Motor neuron (in vitro differentiated cells): ENCODE measurements at regions not wholly inside any gene's neighbourhood (a gene's known extent, or its start where the extent isn't known, plus 50 kb on each side); places are given as distances from the start of the nearest gene placed in this dataset.
A peak's percentile ranks its signal among the peaks of the same experiment; 100 is the strongest.

ENCODE experiments used
- ATAC-seq, 8 experiments: fragments of 200-7000 bp; cut with Tn5 transposase; replicated peaks in 6 of 8; 2 replicates each; pipeline ENCODE4 v1.8.0; 2021; ENCODE audit warnings: mild to moderate bottlenecking in 8 of 8, moderate library complexity in 8 of 8
- H3K27ac ChIP-seq, 2 donors: fragments of 250-450 bp; sonication (Bioruptor Pico); 2 replicates each; pipeline ENCODE4 v1.9.0; 2021; ENCODE audit warnings: antibody characterized with exemption in 2 of 2, mild to moderate bottlenecking in 2 of 2, moderate library complexity in 1 of 2
- H3K4me1 ChIP-seq, 2 donors: fragments of 250-450 bp; sonication (Bioruptor Pico); replicated peaks in 1 of 2; 2 replicates each; pipeline ENCODE4 v1.6.1; 2021; ENCODE audit warnings: antibody characterized with exemption in 2 of 2, mild to moderate bottlenecking in 2 of 2, moderate library complexity in 1 of 2
- H3K4me3 ChIP-seq, 5 donors: fragments of 250-450 bp; sonication (Bioruptor Pico); 2 replicates each; pipeline ENCODE4 v1.9.0; 2021; ENCODE audit warnings: antibody characterized with exemption in 5 of 5, mild to moderate bottlenecking in 5 of 5, moderate library complexity in 4 of 5
- WGBS, 10 experiments: fragments of 450-650 bp; shearing (Covaris generic); methylation state at CpG; one replicate each; pipeline ENCODE4 v1.0.0; 2022; 5-methylcytosine and 5-hydroxymethylcytosine counted together
- in situ Hi-C, 9 experiments: fragments of 400-800 bp; cut with MboI; loops; one replicate each; pipeline ENCODE4 v1.15.0; 2021; ENCODE audit warnings: low sequenced_read_pairs in 9 of 9, low pct_unique_long_range_greater_than_20kb in 2 of 9; ENCODE audit not compliant: unreplicated experiment in 9 of 9

DNA sequence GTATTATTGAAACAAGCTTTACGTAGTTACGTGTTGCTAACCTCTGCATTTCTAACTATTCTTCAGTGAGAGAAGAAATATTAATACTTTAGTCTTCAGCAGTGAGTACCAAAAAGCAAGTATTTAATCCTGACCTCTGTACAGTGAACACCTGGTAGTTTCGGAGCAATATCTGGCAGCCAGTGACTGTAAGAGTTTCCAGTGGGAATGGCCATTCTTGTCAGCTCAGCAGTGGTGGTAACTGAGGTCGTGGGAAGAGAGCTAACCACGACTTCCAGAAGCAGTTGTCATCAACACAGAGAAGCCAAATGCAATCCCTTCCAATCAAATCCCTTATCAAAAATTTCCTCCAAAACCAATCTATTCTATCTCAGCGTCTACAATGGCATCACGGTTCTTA lies 1500.2 kb upstream of the FLRT2 start:
- Histone ChIP-seq H3K4me1 (no peaks in the 10 kb centered on the region), H3K4me3 (no peak overlapping the region), H3K27ac (no peak overlapping the region)
- in situ Hi-C loops, result no loop called here
- 15 to 96% (median 80%) methylated on average over 2 to 7 of the region's 7 CpGs; no CpG with 5 or more reads in 1 of the 10 experiments for WGBS, 10 experiments
- ATAC-seq, result no peak

DNA sequence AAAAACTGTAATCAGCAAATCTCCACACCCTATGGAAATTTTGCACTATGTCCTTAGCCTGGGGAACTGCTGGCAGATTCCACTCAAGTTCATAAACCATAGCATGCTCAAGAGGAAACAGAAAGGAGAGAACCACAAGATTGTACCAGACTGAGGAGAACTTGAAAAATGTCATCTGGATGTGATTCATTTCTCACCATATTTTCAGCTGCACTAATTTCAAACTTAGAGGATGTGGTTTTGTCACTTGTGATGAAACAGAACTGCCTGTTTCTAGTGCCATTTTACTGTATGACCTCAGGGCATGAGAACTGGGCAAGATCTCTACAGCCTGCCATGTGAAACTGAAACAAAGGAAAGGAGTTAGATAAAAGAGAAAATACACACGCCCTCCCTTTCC lies 1493.1 kb upstream of the FLRT2 start:
- Histone ChIP-seq H3K4me1 (no peaks in the 10 kb centered on the region), H3K4me3 (no peak overlapping the region), H3K27ac (no peak overlapping the region)
- peak in 2 of 8 experiments; percentile 43 to 99 for ATAC-seq
- in situ Hi-C loops, result no loop called here
- 0 to 88% (median 43%) methylated on average over 1 of the region's 1 CpG; no CpG with 5 or more reads in 2 of the 10 experiments for WGBS, 10 experiments

- no peak overlapping the region for H3K27ac ChIP-seq
- 40 to 100% (median 98%) methylated on average over 1 to 4 of the region's 4 CpGs; no CpG with 5 or more reads in 2 of the 10 experiments for WGBS, 10 experiments
- H3K4me1 ChIP-seq, result no peaks in the 10 kb centered on the region
- H3K4me3 ChIP-seq, result no peak overlapping the region
- in situ Hi-C loops, result no loop called here
- no peak for ATAC-seq
Observed at GRCh38 chr14:84037593-84037992, 1492.4 kb upstream of the FLRT2 start.

DNA sequence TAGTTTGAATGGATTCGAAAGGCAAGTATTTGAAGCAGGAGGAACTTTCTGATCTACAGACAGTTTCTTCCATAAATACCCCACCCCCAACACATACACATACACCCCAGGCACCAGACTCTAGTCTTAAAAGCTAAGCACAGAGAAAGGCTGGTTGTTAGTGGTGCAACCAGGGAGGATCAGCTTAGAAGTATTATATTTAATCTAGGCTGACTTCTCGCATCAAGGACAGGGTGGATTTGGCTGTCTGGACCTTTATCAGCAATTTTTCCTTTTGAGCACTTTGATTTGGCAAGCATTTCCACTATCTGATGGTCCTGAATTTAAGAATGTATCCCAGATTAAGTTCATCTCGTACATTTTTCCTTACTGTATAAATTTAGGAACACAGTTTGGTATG lies 1489.8 kb upstream of the FLRT2 start:
- 0 to 93% (median 78%) methylated on average over 1 to 3 of the region's 3 CpGs; no CpG with 5 or more reads in 2 of the 10 experiments for WGBS, 10 experiments
- Histone ChIP-seq H3K4me3 (no peak overlapping the region), H3K4me1 (no peaks in the 10 kb centered on the region), H3K27ac (no peak overlapping the region)
- in situ Hi-C loops, result no loop called here
- ATAC-seq, result no peak

GRCh38 chr14:84041421-84041820 lies 1488.5 kb upstream of the FLRT2 start:
- Histone ChIP-seq H3K4me1 (no peaks in the 10 kb centered on the region), H3K4me3 (no peak overlapping the region), H3K27ac (no peak overlapping the region)
- no peak for ATAC-seq
- WGBS, 10 experiments, result 69 to 100% (median 94%) methylated on average over 2 of the region's 2 CpGs; no CpG with 5 or more reads in 7 of the 10 experiments
- in situ Hi-C loops, result no loop called here

GRCh38 chr14:84042992-84043391 lies 1487.0 kb upstream of the FLRT2 start:
- Histone ChIP-seq H3K27ac (no peak overlapping the region), H3K4me1 (no peaks in the 10 kb centered on the region), H3K4me3 (no peak overlapping the region)
- no peak for ATAC-seq
- 20 to 67% (median 60%) methylated on average over 1 of the region's 1 CpG; no CpG with 5 or more reads in 6 of the 10 experiments for WGBS, 10 experiments
- in situ Hi-C loops, result no loop called here

DNA sequence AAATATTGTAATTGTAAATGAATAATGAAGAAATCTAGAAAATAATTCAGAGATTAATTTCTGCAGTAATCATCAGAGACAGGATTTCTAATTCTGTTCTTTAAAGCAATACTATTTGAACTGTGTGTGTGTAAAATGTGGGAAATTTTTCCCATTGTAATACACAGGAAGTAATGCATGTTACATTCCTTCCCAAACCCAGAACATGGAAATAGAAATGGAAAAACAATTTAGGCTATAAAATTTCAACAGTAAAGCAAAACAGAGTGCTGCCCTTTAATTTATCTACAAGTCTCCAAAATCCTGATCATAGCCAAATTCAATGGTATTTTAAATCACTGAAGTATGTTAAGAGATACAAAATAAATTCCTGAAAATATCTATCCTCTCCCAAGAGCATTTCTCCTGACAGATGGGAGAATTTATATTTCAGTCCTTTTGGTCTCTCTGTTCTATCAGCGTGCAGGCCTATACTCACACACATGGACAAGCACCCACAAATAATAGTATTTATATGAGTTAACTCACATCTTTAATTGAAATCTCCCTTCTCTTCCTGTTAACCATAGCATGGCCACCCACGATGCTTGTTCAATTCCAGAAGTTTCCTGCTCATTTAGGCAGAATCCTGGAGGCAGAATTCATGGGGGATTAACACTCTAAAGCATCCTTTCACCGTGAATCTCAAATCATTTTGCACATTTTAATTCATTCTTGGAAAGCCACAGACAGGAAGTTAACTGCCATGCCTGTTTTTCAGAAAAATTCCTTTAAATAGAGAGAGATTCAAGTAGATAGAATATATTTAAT lies 1465.4 kb upstream of the FLRT2 start:
- in situ Hi-C loops, result no loop called here
- ATAC-seq, result no peak
- Histone ChIP-seq H3K4me1 (peaks cover 0 to 7% of the 10 kb centered on the region in 2 donors), H3K4me3 (no peak overlapping the region), H3K27ac (no peak overlapping the region)
- 0 to 83% (median 28%) methylated on average over 1 to 3 of the region's 3 CpGs for WGBS, 10 experiments

DNA sequence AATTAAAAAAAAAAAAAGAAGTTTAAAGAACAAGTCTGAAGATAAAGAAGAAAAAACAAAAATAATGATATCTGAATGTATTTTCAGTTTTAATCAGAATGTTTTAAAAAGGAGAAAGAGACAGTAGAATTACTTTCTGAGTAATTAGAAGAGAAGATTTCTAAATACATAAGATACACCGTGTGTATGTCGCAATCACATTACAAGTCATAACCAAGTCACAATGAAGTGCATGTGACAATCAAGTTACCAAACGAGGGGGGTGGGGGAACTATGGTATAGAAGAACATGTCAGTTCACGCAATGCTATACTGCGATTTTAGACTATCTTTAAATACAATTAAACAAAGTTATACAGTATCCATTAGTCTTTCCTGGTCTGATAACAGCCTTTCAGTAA lies 1464.1 kb upstream of the FLRT2 start:
- Histone ChIP-seq H3K4me1 (peaks cover 0 to 7% of the 10 kb centered on the region in 2 donors), H3K27ac (no peak overlapping the region), H3K4me3 (no peak overlapping the region)
- no peak for ATAC-seq
- WGBS, 10 experiments, result 43 to 97% (median 83%) methylated on average over 2 to 5 of the region's 5 CpGs; no CpG with 5 or more reads in 1 of the 10 experiments
- in situ Hi-C loops, result no loop called here

GRCh38 chr14:84068288-84068687 lies 1461.7 kb upstream of the FLRT2 start:
- peaks cover 0 to 7% of the 10 kb centered on the region in 2 donors for H3K4me1 ChIP-seq
- in situ Hi-C loops, result no loop called here
- WGBS, 10 experiments, result 43 to 100% (median 96%) methylated on average over 1 to 2 of the region's 2 CpGs; no CpG with 5 or more reads in 1 of the 10 experiments
- H3K27ac ChIP-seq, result no peak overlapping the region
- no peak overlapping the region for H3K4me3 ChIP-seq
- no peak for ATAC-seq

GRCh38 chr14:84071061-84071460 lies 1458.9 kb upstream of the FLRT2 start:
- no peak for ATAC-seq
- Histone ChIP-seq H3K27ac (no peak overlapping the region), H3K4me1 (no peaks in the 10 kb centered on the region), H3K4me3 (no peak overlapping the region)
- 0 to 100% (median 73%) methylated on average over 1 of the region's 1 CpG; no CpG with 5 or more reads in 2 of the 10 experiments for WGBS, 10 experiments
- in situ Hi-C loops, result no loop called here

DNA sequence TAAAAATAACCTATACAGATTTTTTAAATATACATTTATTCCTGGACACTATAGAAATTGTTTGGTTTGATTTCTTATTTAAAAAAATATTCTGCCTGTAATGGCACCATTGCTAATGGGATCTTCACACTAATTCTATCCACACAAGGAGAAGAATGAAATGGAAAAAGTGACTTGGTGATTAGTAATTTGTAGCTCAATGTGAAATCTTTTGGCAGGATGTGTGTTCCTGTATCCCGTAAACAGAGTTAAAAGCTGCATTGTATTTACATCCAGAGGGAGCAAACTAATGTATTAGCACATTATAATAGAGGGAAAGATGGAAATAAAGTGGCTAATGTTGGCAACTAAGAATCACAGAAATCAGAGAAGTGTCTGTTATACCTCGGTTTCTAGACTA lies 1455.3 kb upstream of the FLRT2 start:
- Histone ChIP-seq H3K4me3 (no peak overlapping the region), H3K4me1 (no peaks in the 10 kb centered on the region), H3K27ac (no peak overlapping the region)
- WGBS, 10 experiments, result 7 to 100% (median 88%) methylated on average over 1 to 2 of the region's 2 CpGs; no CpG with 5 or more reads in 2 of the 10 experiments
- in situ Hi-C loops, result no loop called here
- no peak for ATAC-seq

- Histone ChIP-seq H3K4me3 (no peak overlapping the region), H3K27ac (no peak overlapping the region), H3K4me1 (peaks cover 0 to 3% of the 10 kb centered on the region in 2 donors)
- 0 to 100% (median 67%) methylated on average over 1 of the region's 1 CpG; no CpG with 5 or more reads in 2 of the 10 experiments for WGBS, 10 experiments
- peak in 5 of 8 experiments; percentile 58 to 74 (median 68) for ATAC-seq
- in situ Hi-C loops, result no loop called here
Observed at GRCh38 chr14:84080944-84081343, 1449.0 kb upstream of the FLRT2 start.

DNA sequence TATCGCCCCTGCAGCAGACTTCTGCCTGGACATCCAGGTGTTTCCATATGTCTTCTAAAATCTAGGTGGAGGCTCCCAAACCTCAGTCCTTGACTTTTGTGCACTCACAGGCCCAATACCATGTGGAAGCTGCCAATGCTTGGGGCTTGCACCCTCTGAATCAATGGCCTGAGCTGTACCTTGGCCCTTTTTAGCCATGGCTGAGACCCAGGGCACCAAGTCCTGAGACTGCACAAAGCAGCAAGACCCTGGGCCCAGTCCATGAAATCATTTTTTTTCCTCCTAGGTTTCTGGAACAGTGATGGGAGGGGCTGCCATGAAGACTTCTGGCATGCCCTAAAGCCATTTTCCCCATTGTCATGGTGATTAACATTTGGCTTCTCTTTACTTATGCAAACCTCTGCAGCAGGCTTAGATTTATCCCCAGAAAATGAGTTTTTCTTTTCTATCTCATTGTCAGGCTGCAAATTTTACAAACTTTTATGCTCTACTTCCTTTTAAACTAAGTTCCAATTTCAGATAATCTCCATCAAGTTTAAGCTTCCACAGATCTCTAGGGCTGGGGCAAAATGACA lies 1445.8 kb upstream of the FLRT2 start:
- WGBS, 10 experiments, result 0 to 100% (median 100%) methylated on average over 1 of the region's 1 CpG; no CpG with 5 or more reads in 6 of the 10 experiments
- Histone ChIP-seq H3K4me3 (no peak overlapping the region), H3K4me1 (peaks cover 0 to 3% of the 10 kb centered on the region in 2 donors), H3K27ac (no peak overlapping the region)
- in situ Hi-C loops, result no loop called here
- ATAC-seq, result peak in 1 of 8 experiments; percentile 31
